Suprapubic skin (tissue), 4 donors: ENCODE measurements at regions not wholly inside any gene's neighbourhood (a gene's known extent, or its start where the extent isn't known, plus 50 kb on each side); places are given as distances from the start of the nearest gene placed in this dataset.
"Not testable (repeated sequence)": the region's sequence is repeated elsewhere in the genome, so short reads cannot be mapped to it uniquely, and the experiment has no call there.

Experiments used
- CTCF ChIP-seq, 2 donors: fragments of 200-600 bp in 1 of 2; fragments of 450-650 bp in 1 of 2; sonication (generic) in 1 of 2; IDR thresholded peaks; one replicate each; pipeline ENCODE4 v1.5.1; 2016 to 2019; ENCODE audit warnings: antibody characterized with exemption in 2 of 2, mild to moderate bottlenecking in 1 of 2, moderate library complexity in 1 of 2
- EP300 ChIP-seq: sonication (generic); formaldehyde crosslinking; IDR thresholded peaks from one replicate; pipeline ENCODE4 v1.6.1; 2017; ENCODE audit warnings: antibody characterized with exemption
- POLR2A ChIP-seq, 2 donors: fragments of 450-650 bp; IDR thresholded peaks; one replicate each; pipeline ENCODE4 v1.6.1; 2017; ENCODE audit warnings: antibody characterized with exemption in 2 of 2, mild to moderate bottlenecking in 2 of 2, moderate library complexity in 2 of 2
- POLR2AphosphoS5 ChIP-seq, 3 donors: sonication (generic); formaldehyde crosslinking; IDR thresholded peaks; one replicate each; pipeline ENCODE4 v1.6.1; 2017; ENCODE audit warnings: antibody characterized with exemption in 3 of 3

GRCh38 chr9:65401456-65402045 lies 116.5 kb upstream of the FOXD4L5 start:
- not testable (repeated sequence) for TF ChIP-seq POLR2AphosphoS5 (IDR thresholded peaks at IDR 0.05); CTCF (IDR thresholded peaks at IDR 0.05); POLR2A (IDR thresholded peaks at IDR 0.05); EP300
